Adrenal gland (tissue), 5 donors: ENCODE measurements at regions not wholly inside any gene's neighbourhood (a gene's known extent, or its start where the extent isn't known, plus 50 kb on each side); places are given as distances from the start of the nearest gene placed in this dataset.

Source experiments
- POLR2A ChIP-seq, 2 donors: fragments of 450-650 bp; IDR thresholded peaks; one replicate each; pipeline ENCODE4 v1.6.1; 2017; ENCODE audit warnings: antibody characterized with exemption in 2 of 2, mild to moderate bottlenecking in 2 of 2, moderate library complexity in 1 of 2
- TF ChIP-seq, protein P1 (sequence below), 6 experiments: fragments of 450-650 bp in 4 of 6; fragments of 200-600 bp in 2 of 6; sonication (generic) in 1 of 6; IDR thresholded peaks; 1 replicate in 5 of 6; 2 replicates in 1 of 6; pipeline versions ENCODE4 v1.5.1 to v1.8.0; 2016 to 2021; ENCODE audit warnings: antibody characterized with exemption in 6 of 6, mild to moderate bottlenecking in 2 of 6, moderate library complexity in 1 of 6
- donor health status: DM: no; HTN: no; CAD: no.

DNA sequence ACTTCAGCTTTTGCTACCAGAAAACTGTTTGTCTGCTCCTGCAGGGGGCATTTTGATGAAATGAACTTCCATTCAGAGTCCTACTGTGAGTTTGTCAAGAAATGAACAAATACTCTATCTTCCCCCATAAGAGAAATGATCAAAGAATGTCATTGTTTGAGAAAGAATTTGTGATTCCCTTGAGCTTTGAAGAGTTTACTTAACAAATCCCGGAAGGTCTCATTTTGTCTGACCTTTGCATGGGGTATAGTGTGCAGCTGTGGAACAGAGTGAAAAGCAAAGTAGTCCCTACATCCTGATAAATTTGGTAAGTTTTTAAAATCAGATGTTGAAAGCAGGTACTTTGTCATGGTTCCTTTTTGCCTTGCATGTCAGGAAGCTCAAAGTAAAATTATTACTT, 178.0 kb downstream of the ABCC12 start:
- no peak for TF ChIP-seq POLR2A (IDR thresholded peaks at IDR 0.05)
- TF ChIP-seq, protein P1, sequence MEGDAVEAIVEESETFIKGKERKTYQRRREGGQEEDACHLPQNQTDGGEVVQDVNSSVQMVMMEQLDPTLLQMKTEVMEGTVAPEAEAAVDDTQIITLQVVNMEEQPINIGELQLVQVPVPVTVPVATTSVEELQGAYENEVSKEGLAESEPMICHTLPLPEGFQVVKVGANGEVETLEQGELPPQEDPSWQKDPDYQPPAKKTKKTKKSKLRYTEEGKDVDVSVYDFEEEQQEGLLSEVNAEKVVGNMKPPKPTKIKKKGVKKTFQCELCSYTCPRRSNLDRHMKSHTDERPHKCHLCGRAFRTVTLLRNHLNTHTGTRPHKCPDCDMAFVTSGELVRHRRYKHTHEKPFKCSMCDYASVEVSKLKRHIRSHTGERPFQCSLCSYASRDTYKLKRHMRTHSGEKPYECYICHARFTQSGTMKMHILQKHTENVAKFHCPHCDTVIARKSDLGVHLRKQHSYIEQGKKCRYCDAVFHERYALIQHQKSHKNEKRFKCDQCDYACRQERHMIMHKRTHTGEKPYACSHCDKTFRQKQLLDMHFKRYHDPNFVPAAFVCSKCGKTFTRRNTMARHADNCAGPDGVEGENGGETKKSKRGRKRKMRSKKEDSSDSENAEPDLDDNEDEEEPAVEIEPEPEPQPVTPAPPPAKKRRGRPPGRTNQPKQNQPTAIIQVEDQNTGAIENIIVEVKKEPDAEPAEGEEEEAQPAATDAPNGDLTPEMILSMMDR (IDR thresholded peaks at IDR 0.05) = no peak
